CD4-positive, alpha-beta T cell (primary cell): ENCODE measurements at regions not wholly inside any gene's neighbourhood (a gene's known extent, or its start where the extent isn't known, plus 50 kb on each side); places are given as distances from the start of the nearest gene placed in this dataset.

Experiments used
- ATAC-seq: fragments of 200-7000 bp; cut with Tn5 transposase; one replicate; pipeline ENCODE4 v1.10.0; 2022; ENCODE audit warnings: mild to moderate bottlenecking; ENCODE audit not compliant: poor library complexity
- CTCF ChIA-PET: fragments of 350-600 bp; sonication (Branson Sonifier 250); formaldehyde crosslinking; loops from one replicate; lab custom pipeline; 2021; ENCODE audit warnings: antibody characterized with exemption, inconsistent platforms; lab: Charles Lee
- POLR2A ChIA-PET: fragments of 350-600 bp; sonication (Branson Sonifier 250); formaldehyde crosslinking; loops from one replicate; lab custom pipeline; 2021; ENCODE audit warnings: antibody characterized with exemption, inconsistent platforms; lab: Charles Lee
- DNase-seq, 14 experiments: peaks; one replicate each; pipeline ENCODE4 v3.0.0-alpha.2; 2013 to 2020; ENCODE audit warnings: mixed read lengths in 2 of 14
- H3K27ac ChIP-seq, 2 donors: one replicate each; pipeline versions ENCODE4 v1.5.1 to v1.7.0; 2013; ENCODE audit warnings: low read length in 2 of 2, low read depth in 1 of 2, mild to moderate bottlenecking in 1 of 2
- H3K27me3 ChIP-seq, 2 experiments: 1 replicate in 1 of 2; 2 replicates in 1 of 2; pipeline versions ENCODE4 v1.6.1 to v1.7.0; 2013; ENCODE audit warnings: low read length in 2 of 2, control low read depth in 1 of 2, mild to moderate bottlenecking in 1 of 2, moderate library complexity in 1 of 2; ENCODE audit not compliant: insufficient read depth in 2 of 2, control insufficient read depth in 1 of 2
- H3K36me3 ChIP-seq: one replicate; pipeline ENCODE4 v1.6.1; 2013; ENCODE audit warnings: low read length, control low read depth; ENCODE audit not compliant: insufficient read depth
- H3K4me1 ChIP-seq: one replicate; pipeline ENCODE4 v1.6.1; 2013; ENCODE audit warnings: low read length, control low read depth; ENCODE audit not compliant: insufficient read depth
- H3K4me3 ChIP-seq: one replicate; pipeline ENCODE4 v1.5.1; 2013; ENCODE audit warnings: mild to moderate bottlenecking, low read length, moderate library complexity
- H3K9me3 ChIP-seq, 2 experiments: 1 replicate in 1 of 2; 2 replicates in 1 of 2; pipeline versions ENCODE4 v1.6.1 to v1.7.0; 2013; ENCODE audit warnings: low read length in 2 of 2, mild to moderate bottlenecking in 2 of 2, control low read depth in 1 of 2, moderate library complexity in 1 of 2; ENCODE audit not compliant: control insufficient read depth in 1 of 2, insufficient read depth in 1 of 2
- H3K27ac Mint-ChIP-seq: one replicate; pipeline ENCODE4 v1.8.0; 2020; ENCODE audit warnings: mixed read lengths
- H3K27me3 Mint-ChIP-seq: one replicate; pipeline ENCODE4 v1.8.0; 2021; ENCODE audit warnings: mixed read lengths
- H3K36me3 Mint-ChIP-seq: one replicate; pipeline ENCODE4 v1.8.0; 2021; ENCODE audit warnings: low read depth, mixed read lengths
- H3K4me1 Mint-ChIP-seq: one replicate; pipeline ENCODE4 v1.8.0; 2021; ENCODE audit warnings: low read depth, mixed read lengths
- H3K4me3 Mint-ChIP-seq: one replicate; pipeline ENCODE4 v1.8.0; 2020; ENCODE audit warnings: mild to moderate bottlenecking, mixed read lengths
- H3K9me3 Mint-ChIP-seq: one replicate; pipeline ENCODE4 v1.8.0; 2020; ENCODE audit warnings: mixed read lengths
- CTCF ChIP-seq: fragments of 200-600 bp; IDR thresholded peaks from one replicate; pipeline ENCODE4 v1.8.0; 2022; ENCODE audit warnings: antibody characterized with exemption, mild to moderate bottlenecking
- intact Hi-C, 2 experiments: fragments of 100-400 bp; cut with DNase I in 1 of 2; cut with micrococcal nuclease in 1 of 2; formaldehyde crosslinking; loops; one replicate each; pipeline versions ENCODE4 v1.15.1 to v1.9.0; 2023 to 2025; cut with DNase I, micrococcal nuclease

DNA sequence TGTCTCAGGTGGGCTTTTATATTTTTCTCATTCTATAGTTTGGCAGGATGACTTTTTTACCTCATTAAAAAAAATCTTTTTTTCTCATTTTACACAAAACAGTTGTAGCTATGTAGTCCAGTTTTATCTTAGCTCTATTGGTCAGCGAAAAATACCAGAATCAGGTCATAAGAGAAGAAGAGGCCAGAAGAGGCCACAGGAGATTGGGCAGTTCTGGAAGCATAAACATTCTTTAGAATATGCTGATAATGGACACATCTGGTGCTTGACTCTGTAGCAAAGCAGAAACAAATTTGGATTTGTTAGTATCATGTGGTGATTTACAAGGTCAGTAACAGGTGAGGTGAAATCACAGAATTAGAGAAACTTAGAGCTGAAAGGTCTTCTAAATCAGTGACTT lies 66.6 kb upstream of the ARHGAP24 start:
- no peak overlapping the region for H3K27ac ChIP-seq
- no peaks in the 10 kb centered on the region for H3K27me3 Mint-ChIP-seq
- ChIA-PET CTCF (no interaction called here), POLR2A (no interaction called here)
- TF ChIP-seq CTCF: no peak
- no peaks in the 10 kb centered on the region for H3K36me3 ChIP-seq
- no peak overlapping the region for H3K4me3 ChIP-seq
- H3K4me1 ChIP-seq: no peaks in the 10 kb centered on the region
- no peaks in the 10 kb centered on the region for H3K9me3 Mint-ChIP-seq
- no peak overlapping the region for H3K4me3 Mint-ChIP-seq
- DNase-seq (no peak), ATAC-seq (no peak)
- H3K36me3 Mint-ChIP-seq: no peaks in the 10 kb centered on the region
- peaks cover 0 to 4% of the 10 kb centered on the region in 2 experiments for H3K9me3 ChIP-seq
- no peaks in the 10 kb centered on the region for H3K4me1 Mint-ChIP-seq
- no peaks in the 10 kb centered on the region for H3K27me3 ChIP-seq
- intact Hi-C loops: no loop called here
- H3K27ac Mint-ChIP-seq: no peak overlapping the region

DNA sequence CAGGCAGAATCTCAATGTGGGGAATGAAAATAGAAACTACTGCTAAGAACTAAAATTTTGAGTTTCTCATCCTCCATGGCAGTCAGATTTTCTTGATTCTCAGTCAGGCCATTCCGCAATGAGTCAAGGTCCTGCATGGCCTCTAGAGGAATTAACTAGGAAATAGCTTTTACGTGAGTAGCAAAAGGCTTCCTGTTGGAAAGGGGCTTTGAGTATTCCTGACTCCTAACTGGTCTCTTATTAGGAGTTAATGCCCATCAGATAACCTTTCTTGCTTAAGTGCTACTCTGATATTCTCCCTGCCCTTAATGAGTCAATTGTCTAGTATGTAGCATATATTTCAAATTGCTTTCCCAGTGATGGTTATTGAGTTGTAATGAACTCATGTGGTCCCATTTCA lies 65.7 kb upstream of the ARHGAP24 start:
- H3K36me3 ChIP-seq: no peaks in the 10 kb centered on the region
- H3K4me1 Mint-ChIP-seq: no peaks in the 10 kb centered on the region
- no peaks in the 10 kb centered on the region for H3K27me3 ChIP-seq
- no peak overlapping the region for H3K4me3 ChIP-seq
- no peaks in the 10 kb centered on the region for H3K4me1 ChIP-seq
- intact Hi-C loops: no loop called here
- CTCF ChIA-PET: no interaction called here
- POLR2A ChIA-PET: no interaction called here
- H3K36me3 Mint-ChIP-seq: no peaks in the 10 kb centered on the region
- no peak overlapping the region for H3K27ac ChIP-seq
- peaks cover 0 to 4% of the 10 kb centered on the region in 2 experiments for H3K9me3 ChIP-seq
- no peak overlapping the region for H3K27ac Mint-ChIP-seq
- H3K27me3 Mint-ChIP-seq: no peaks in the 10 kb centered on the region
- H3K9me3 Mint-ChIP-seq: no peaks in the 10 kb centered on the region
- no peak for TF ChIP-seq CTCF
- no peak overlapping the region for H3K4me3 Mint-ChIP-seq
- ATAC-seq: no peak
- no peak for DNase-seq

GRCh38 chr4:85411386-85411785 lies 63.6 kb upstream of the ARHGAP24 start:
- H3K36me3 ChIP-seq: no peaks in the 10 kb centered on the region
- H3K27ac Mint-ChIP-seq: no peak overlapping the region
- no peaks in the 10 kb centered on the region for H3K4me1 Mint-ChIP-seq
- H3K27ac ChIP-seq: no peak overlapping the region
- TF ChIP-seq CTCF: no peak
- DNase-seq (no peak), ATAC-seq (no peak)
- H3K4me1 ChIP-seq: no peaks in the 10 kb centered on the region
- peaks cover 0 to 4% of the 10 kb centered on the region in 2 experiments for H3K9me3 ChIP-seq
- CTCF ChIA-PET: no interaction called here
- no peak overlapping the region for H3K4me3 ChIP-seq
- no peaks in the 10 kb centered on the region for H3K27me3 Mint-ChIP-seq
- POLR2A ChIA-PET: no interaction called here
- no peaks in the 10 kb centered on the region for H3K36me3 Mint-ChIP-seq
- H3K9me3 Mint-ChIP-seq: no peaks in the 10 kb centered on the region
- no peaks in the 10 kb centered on the region for H3K27me3 ChIP-seq
- intact Hi-C loops: no loop called here
- no peak overlapping the region for H3K4me3 Mint-ChIP-seq
